ENCODE measurements at regions not wholly inside any gene's neighbourhood (a gene's known extent, or its start where the extent isn't known, plus 50 kb on each side); places are given as distances from the start of the nearest gene placed in this dataset.
A peak's percentile ranks its signal among the peaks of the same experiment; 100 is the strongest.

DNA sequence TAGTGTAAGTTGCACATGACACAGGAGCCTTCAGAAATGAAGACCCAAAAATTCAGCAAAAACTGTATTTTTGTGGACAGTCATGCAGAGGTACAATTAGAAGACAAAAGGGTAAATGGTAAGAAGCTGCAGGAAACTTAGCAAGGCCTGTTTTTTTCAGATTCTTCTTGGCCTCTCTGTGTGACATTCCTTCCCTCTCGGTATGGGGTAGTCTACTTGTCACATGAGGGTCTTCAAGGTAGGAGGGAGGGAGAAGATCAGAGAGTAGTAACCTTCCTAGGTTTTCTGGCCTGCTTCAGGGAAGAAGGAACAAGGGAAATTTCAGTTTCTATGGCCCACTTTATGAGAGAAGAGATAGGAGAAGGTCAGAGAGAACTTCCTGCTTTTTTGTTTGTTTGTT, 230.4 kb upstream of the PPP1R2C start:
- Histone ChIP-seq H2BK12ac (ENCODE audit: low read length) (no peak overlapping the region), H3K4me1 (ENCODE audit: control insufficient read depth in 2 of 2, insufficient read depth in 1 of 2, low read depth in 1 of 2, low read length in 2 of 2) (no peaks in the 10 kb centered on the region), H2BK15ac (ENCODE audit: low read length) (no peak overlapping the region), H3K14ac (ENCODE audit: low read length) (no peak overlapping the region), H4K91ac (ENCODE audit: low read depth, low read length, poor library complexity) (no peak overlapping the region), H3K23ac (ENCODE audit: low read depth, low read length, poor library complexity) (no peak overlapping the region), H2AFZ (ENCODE audit: low read length) (peak overlapping the region; percentile 68), H2BK120ac (ENCODE audit: low read depth, low read length) (no peak overlapping the region), H2BK5ac (ENCODE audit: low read length) (no peak overlapping the region), H3K18ac (ENCODE audit: low read length) (no peak overlapping the region), H3K9ac (ENCODE audit: low read depth, low read length, poor library complexity) (no peak overlapping the region), H4K8ac (ENCODE audit: low read depth, low read length) (no peak overlapping the region), H2AK5ac (ENCODE audit: low read depth, low read length) (no peak overlapping the region), H3K36me3 (replicated peaks in 1 of 2; ENCODE audit: control insufficient read depth in 2 of 2, insufficient read depth in 2 of 2, low read length in 2 of 2) (no peaks in the 10 kb centered on the region), H3K4me3 (ENCODE audit: low read length in 2 of 2) (no peak overlapping the region), H3K4ac (ENCODE audit: low read length) (no peak overlapping the region), H3K27me3 (ENCODE audit: control insufficient read depth in 3 of 3, insufficient read depth in 3 of 3, low read depth in 1 of 3, low read length in 3 of 3) (no peaks in the 10 kb centered on the region), H3K9me3 (replicated peaks in 1 of 2; ENCODE audit: control insufficient read depth in 2 of 2, insufficient read depth in 1 of 2, low read depth in 1 of 2, low read length in 2 of 2) (no peaks in the 10 kb centered on the region), H3K79me1 (ENCODE audit: low read depth, low read length) (no peaks in the 10 kb centered on the region), H3K27ac (replicated peaks; ENCODE audit: low read length) (no peak overlapping the region), H3K4me2 (ENCODE audit: insufficient read depth, low read length, poor library complexity, severe bottlenecking) (no peak overlapping the region)
- WGBS, 2 donors (ENCODE audit: extremely low coverage in 2 of 2, insufficient read length in 2 of 2, insufficient replicate concordance in 1 of 2) = no CpG with 5 or more reads among the region's 1 CpG
- DNase-seq (ENCODE audit: low spot score) = no peak

DNA sequence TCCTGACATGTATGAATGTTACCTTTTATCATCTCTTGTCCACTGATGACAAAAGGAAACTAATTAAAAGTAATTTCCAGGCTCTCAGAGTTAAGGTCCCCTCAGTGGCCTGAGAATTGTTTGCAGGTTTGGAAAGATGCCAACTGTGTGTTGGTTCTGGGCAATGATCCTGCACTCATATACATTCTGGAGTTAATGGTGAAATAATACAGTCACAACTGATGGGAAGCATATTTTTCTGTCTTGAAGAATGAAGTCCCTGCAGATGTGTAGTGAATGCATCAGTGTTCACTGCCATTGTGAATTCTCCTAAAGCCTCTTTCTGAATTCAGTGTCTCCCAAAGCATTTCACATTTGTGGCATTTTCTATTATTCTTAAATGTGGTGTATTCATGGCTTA, 238.1 kb upstream of the PPP1R2C start:
- no peak overlapping the region for H3K4ac ChIP-seq (ENCODE audit: low read length)
- H2BK5ac ChIP-seq (ENCODE audit: low read length) = no peak overlapping the region
- no peak overlapping the region for H3K4me3 ChIP-seq (ENCODE audit: low read length in 2 of 2)
- H3K4me1 ChIP-seq (ENCODE audit: control insufficient read depth in 2 of 2, insufficient read depth in 1 of 2, low read depth in 1 of 2, low read length in 2 of 2) = no peaks in the 10 kb centered on the region
- DNase-seq (ENCODE audit: low spot score) = no peak
- no peak overlapping the region for H2AK5ac ChIP-seq (ENCODE audit: low read depth, low read length)
- no peaks in the 10 kb centered on the region for H3K79me1 ChIP-seq (ENCODE audit: low read depth, low read length)
- H3K4me2 ChIP-seq (ENCODE audit: insufficient read depth, low read length, poor library complexity, severe bottlenecking) = no peak overlapping the region
- H3K14ac ChIP-seq (ENCODE audit: low read length) = no peak overlapping the region
- no peak overlapping the region for H2BK12ac ChIP-seq (ENCODE audit: low read length)
- H2AFZ ChIP-seq (ENCODE audit: low read length) = no peak overlapping the region
- no peak overlapping the region for H3K23ac ChIP-seq (ENCODE audit: low read depth, low read length, poor library complexity)
- H4K91ac ChIP-seq (ENCODE audit: low read depth, low read length, poor library complexity) = no peak overlapping the region
- H3K9ac ChIP-seq (ENCODE audit: low read depth, low read length, poor library complexity) = no peak overlapping the region
- no peak overlapping the region for H3K18ac ChIP-seq (ENCODE audit: low read length)
- H2BK15ac ChIP-seq (ENCODE audit: low read length) = no peak overlapping the region
- H3K27me3 ChIP-seq (ENCODE audit: control insufficient read depth in 3 of 3, insufficient read depth in 3 of 3, low read depth in 1 of 3, low read length in 3 of 3) = no peaks in the 10 kb centered on the region
- no peak overlapping the region for H4K8ac ChIP-seq (ENCODE audit: low read depth, low read length)
- no peaks in the 10 kb centered on the region for H3K9me3 ChIP-seq (replicated peaks in 1 of 2; ENCODE audit: control insufficient read depth in 2 of 2, insufficient read depth in 1 of 2, low read depth in 1 of 2, low read length in 2 of 2)
- H3K27ac ChIP-seq (replicated peaks; ENCODE audit: low read length) = no peak overlapping the region
- no peaks in the 10 kb centered on the region for H3K36me3 ChIP-seq (replicated peaks in 1 of 2; ENCODE audit: control insufficient read depth in 2 of 2, insufficient read depth in 2 of 2, low read length in 2 of 2)
- H2BK120ac ChIP-seq (ENCODE audit: low read depth, low read length) = no peak overlapping the region

DNA sequence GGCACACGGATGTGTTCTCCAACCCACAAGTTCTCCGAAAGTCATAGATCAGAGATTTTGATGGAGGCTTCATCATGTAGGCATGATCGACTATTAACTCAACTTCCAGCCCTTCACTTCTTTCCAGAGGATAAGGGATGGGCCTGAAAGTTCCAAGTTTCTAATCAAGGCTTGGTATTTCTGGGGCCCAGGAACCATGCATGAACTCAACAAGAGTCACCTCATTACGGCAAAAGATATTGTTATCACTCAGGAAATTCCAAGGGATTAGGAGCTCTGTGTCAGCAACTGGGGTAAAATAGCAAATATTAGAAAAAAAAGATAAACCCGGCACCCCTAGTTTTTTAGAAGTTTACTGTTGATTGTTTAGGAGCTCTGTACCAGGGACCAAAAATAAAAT, 240.1 kb upstream of the PPP1R2C start:
- Histone ChIP-seq H2BK120ac (ENCODE audit: low read depth, low read length) (no peak overlapping the region), H2BK12ac (ENCODE audit: low read length) (no peak overlapping the region), H3K4me1 (ENCODE audit: control insufficient read depth in 2 of 2, insufficient read depth in 1 of 2, low read depth in 1 of 2, low read length in 2 of 2) (no peaks in the 10 kb centered on the region), H3K27ac (replicated peaks; ENCODE audit: low read length) (no peak overlapping the region), H3K18ac (ENCODE audit: low read length) (no peak overlapping the region), H2AFZ (ENCODE audit: low read length) (no peak overlapping the region), H3K4me3 (ENCODE audit: low read length in 2 of 2) (no peak overlapping the region), H3K4me2 (ENCODE audit: insufficient read depth, low read length, poor library complexity, severe bottlenecking) (no peak overlapping the region), H3K9ac (ENCODE audit: low read depth, low read length, poor library complexity) (no peak overlapping the region), H3K79me1 (ENCODE audit: low read depth, low read length) (no peaks in the 10 kb centered on the region), H3K4ac (ENCODE audit: low read length) (no peak overlapping the region), H2BK5ac (ENCODE audit: low read length) (no peak overlapping the region), H3K23ac (ENCODE audit: low read depth, low read length, poor library complexity) (no peak overlapping the region), H2AK5ac (ENCODE audit: low read depth, low read length) (no peak overlapping the region), H3K36me3 (replicated peaks in 1 of 2; ENCODE audit: control insufficient read depth in 2 of 2, insufficient read depth in 2 of 2, low read length in 2 of 2) (no peaks in the 10 kb centered on the region), H4K91ac (ENCODE audit: low read depth, low read length, poor library complexity) (no peak overlapping the region), H2BK15ac (ENCODE audit: low read length) (no peak overlapping the region), H3K9me3 (replicated peaks in 1 of 2; ENCODE audit: control insufficient read depth in 2 of 2, insufficient read depth in 1 of 2, low read depth in 1 of 2, low read length in 2 of 2) (no peaks in the 10 kb centered on the region), H3K27me3 (ENCODE audit: control insufficient read depth in 3 of 3, insufficient read depth in 3 of 3, low read depth in 1 of 3, low read length in 3 of 3) (no peaks in the 10 kb centered on the region), H3K14ac (ENCODE audit: low read length) (no peak overlapping the region), H4K8ac (ENCODE audit: low read depth, low read length) (no peak overlapping the region)
- no peak for DNase-seq (ENCODE audit: low spot score)
- no CpG with 5 or more reads among the region's 5 CpGs for WGBS, 2 donors (ENCODE audit: extremely low coverage in 2 of 2, insufficient read length in 2 of 2, insufficient replicate concordance in 1 of 2)

DNA sequence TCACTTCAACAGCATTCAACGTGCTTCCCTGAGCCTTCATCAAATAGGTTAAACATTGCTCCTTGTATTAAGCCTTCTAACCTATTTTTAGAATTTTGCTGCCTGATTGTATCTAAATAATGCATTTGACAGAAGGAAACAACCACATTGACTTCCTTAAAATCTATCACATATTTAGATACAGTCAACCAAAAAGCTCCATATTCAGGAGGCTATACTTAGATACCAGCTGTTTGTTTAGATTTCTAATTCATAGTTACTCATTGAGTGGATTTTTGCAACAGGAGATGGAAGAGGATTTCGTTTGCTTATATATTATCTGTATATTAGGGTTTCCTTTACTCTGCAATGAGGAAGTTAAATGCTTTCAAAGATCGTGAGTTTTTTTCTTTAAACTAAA, 241.1 kb upstream of the PPP1R2C start:
- Histone ChIP-seq H3K4me1 (ENCODE audit: control insufficient read depth in 2 of 2, insufficient read depth in 1 of 2, low read depth in 1 of 2, low read length in 2 of 2) (no peaks in the 10 kb centered on the region), H3K79me1 (ENCODE audit: low read depth, low read length) (no peaks in the 10 kb centered on the region), H3K9ac (ENCODE audit: low read depth, low read length, poor library complexity) (no peak overlapping the region), H3K9me3 (replicated peaks in 1 of 2; ENCODE audit: control insufficient read depth in 2 of 2, insufficient read depth in 1 of 2, low read depth in 1 of 2, low read length in 2 of 2) (no peaks in the 10 kb centered on the region), H2AK5ac (ENCODE audit: low read depth, low read length) (no peak overlapping the region), H3K36me3 (replicated peaks in 1 of 2; ENCODE audit: control insufficient read depth in 2 of 2, insufficient read depth in 2 of 2, low read length in 2 of 2) (no peaks in the 10 kb centered on the region), H3K27me3 (ENCODE audit: control insufficient read depth in 3 of 3, insufficient read depth in 3 of 3, low read depth in 1 of 3, low read length in 3 of 3) (no peaks in the 10 kb centered on the region), H3K18ac (ENCODE audit: low read length) (no peak overlapping the region), H2BK15ac (ENCODE audit: low read length) (no peak overlapping the region), H4K91ac (ENCODE audit: low read depth, low read length, poor library complexity) (no peak overlapping the region), H3K27ac (replicated peaks; ENCODE audit: low read length) (no peak overlapping the region), H2BK12ac (ENCODE audit: low read length) (no peak overlapping the region), H3K23ac (ENCODE audit: low read depth, low read length, poor library complexity) (no peak overlapping the region), H3K4ac (ENCODE audit: low read length) (no peak overlapping the region), H3K4me2 (ENCODE audit: insufficient read depth, low read length, poor library complexity, severe bottlenecking) (no peak overlapping the region), H4K8ac (ENCODE audit: low read depth, low read length) (no peak overlapping the region), H3K4me3 (ENCODE audit: low read length in 2 of 2) (no peak overlapping the region), H2BK120ac (ENCODE audit: low read depth, low read length) (no peak overlapping the region), H2BK5ac (ENCODE audit: low read length) (no peak overlapping the region), H3K14ac (ENCODE audit: low read length) (no peak overlapping the region), H2AFZ (ENCODE audit: low read length) (no peak overlapping the region)
- DNase-seq (ENCODE audit: low spot score) = no peak
- WGBS, 2 donors (ENCODE audit: extremely low coverage in 2 of 2, insufficient read length in 2 of 2, insufficient replicate concordance in 1 of 2) = no CpG with 5 or more reads among the region's 3 CpGs
